DOHH2 (cell line): ENCODE measurements at regions not wholly inside any gene's neighbourhood (a gene's known extent, or its start where the extent isn't known, plus 50 kb on each side); places are given as distances from the start of the nearest gene placed in this dataset.

Experiments
- H3F3A ChIP-seq: fragments of 200-600 bp; sonication (generic), shearing (Covaris generic); 2 replicates; pipeline ENCODE4 v1.6.0; 2016; ENCODE audit warnings: antibody characterized with exemption, mild to moderate bottlenecking; ENCODE audit not compliant: control insufficient read depth, insufficient read depth
- H3K27ac ChIP-seq: fragments of 200-600 bp; sonication (generic); 2 replicates; pipeline ENCODE4 v1.5.1; 2014; ENCODE audit warnings: low read depth, mild to moderate bottlenecking, low read length, moderate library complexity
- H3K27me3 ChIP-seq: fragments of 200-600 bp; sonication (generic); 2 replicates; pipeline ENCODE4 v1.6.1; 2014; ENCODE audit warnings: mild to moderate bottlenecking, low read length, mixed read lengths; ENCODE audit not compliant: control insufficient read depth
- H3K36me3 ChIP-seq: fragments of 200-600 bp; sonication (generic); 2 replicates; pipeline ENCODE4 v1.6.1; 2014; ENCODE audit warnings: mild to moderate bottlenecking, low read length, moderate library complexity, mixed read lengths; ENCODE audit not compliant: control insufficient read depth
- H3K4me1 ChIP-seq: fragments of 200-600 bp; sonication (generic); 2 replicates; pipeline ENCODE4 v1.6.1; 2014; ENCODE audit warnings: mild to moderate bottlenecking, low read length, mixed read lengths; ENCODE audit not compliant: control insufficient read depth
- H3K4me2 ChIP-seq: fragments of 200-600 bp; sonication (generic); 2 replicates; pipeline ENCODE4 v1.6.0; 2014; ENCODE audit warnings: mild to moderate bottlenecking, low read length, moderate library complexity
- H3K4me3 ChIP-seq: fragments of 200-600 bp; sonication (generic); 2 replicates; pipeline ENCODE4 v1.5.1; 2014; ENCODE audit warnings: mild to moderate bottlenecking, low read length, mixed read lengths
- H3K79me2 ChIP-seq: fragments of 200-600 bp; sonication (generic); 2 replicates; pipeline ENCODE4 v1.6.1; 2014; ENCODE audit warnings: mild to moderate bottlenecking, low read length, mixed read lengths; ENCODE audit not compliant: control insufficient read depth
- H3K9me2 ChIP-seq: fragments of 200-600 bp; sonication (generic); replicated peaks from 2 replicates; pipeline ENCODE4 v1.6.1; 2014; ENCODE audit warnings: mild to moderate bottlenecking, low read length, mixed read lengths; ENCODE audit not compliant: control insufficient read depth
- H3K9me3 ChIP-seq: fragments of 200-600 bp; sonication (generic); 2 replicates; pipeline ENCODE4 v1.6.1; 2014; ENCODE audit warnings: antibody characterized with exemption, low read length, mixed read lengths; ENCODE audit not compliant: control insufficient read depth, insufficient read depth
- H4K20me1 ChIP-seq: fragments of 200-600 bp; sonication (generic); 2 replicates; pipeline ENCODE4 v1.6.0; 2014; ENCODE audit warnings: low read depth, mild to moderate bottlenecking, antibody characterized with exemption, low read length, moderate library complexity; ENCODE audit not compliant: control insufficient read depth, insufficient read depth
- EZH2phosphoT487 ChIP-seq: fragments of 200-600 bp; sonication (generic); IDR thresholded peaks from 2 replicates; pipeline ENCODE4 v1.6.1; 2017; ENCODE audit warnings: borderline replicate concordance, mild to moderate bottlenecking, antibody characterized with exemption, low read length, moderate library complexity, mixed read lengths
- TF ChIP-seq, protein P1 (sequence below): fragments of 200-600 bp; sonication (generic); IDR thresholded peaks from one replicate; pipeline ENCODE4 v1.5.1; 2014; ENCODE audit warnings: antibody characterized with exemption, mild to moderate bottlenecking, low read depth, low read length; ENCODE audit not compliant: poor library complexity, severe bottlenecking

DNA sequence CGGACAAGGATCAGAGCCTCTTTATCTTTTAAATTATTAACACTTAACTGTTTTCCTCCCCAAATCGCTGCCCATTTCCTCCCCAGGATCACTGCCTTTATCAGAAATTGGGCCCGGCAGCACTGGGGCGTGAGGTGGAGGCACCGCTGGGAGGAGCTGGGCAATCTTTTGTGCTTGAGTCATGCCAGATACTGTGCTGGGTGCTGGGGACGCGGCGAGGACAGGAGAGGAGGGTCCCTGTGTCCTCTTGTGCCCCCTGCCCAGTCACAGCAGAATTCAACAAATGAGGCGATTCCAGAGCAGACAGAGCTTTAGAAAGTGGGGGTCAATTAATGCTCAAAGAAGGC lies 347.8 kb downstream of the ZNF536 start:
- Histone ChIP-seq H3K9me2 (no peaks in the 10 kb centered on the region), H3F3A (no peaks in the 10 kb centered on the region), H3K27ac (no peak overlapping the region), H4K20me1 (no peaks in the 10 kb centered on the region), H3K4me2 (no peak overlapping the region), H3K79me2 (no peaks in the 10 kb centered on the region), H3K4me1 (no peaks in the 10 kb centered on the region), H3K36me3 (no peaks in the 10 kb centered on the region), H3K9me3 (no peaks in the 10 kb centered on the region), H3K4me3 (no peak overlapping the region), H3K27me3 (no peaks in the 10 kb centered on the region)
- no peak for TF ChIP-seq EZH2phosphoT487
- TF ChIP-seq, protein P1, sequence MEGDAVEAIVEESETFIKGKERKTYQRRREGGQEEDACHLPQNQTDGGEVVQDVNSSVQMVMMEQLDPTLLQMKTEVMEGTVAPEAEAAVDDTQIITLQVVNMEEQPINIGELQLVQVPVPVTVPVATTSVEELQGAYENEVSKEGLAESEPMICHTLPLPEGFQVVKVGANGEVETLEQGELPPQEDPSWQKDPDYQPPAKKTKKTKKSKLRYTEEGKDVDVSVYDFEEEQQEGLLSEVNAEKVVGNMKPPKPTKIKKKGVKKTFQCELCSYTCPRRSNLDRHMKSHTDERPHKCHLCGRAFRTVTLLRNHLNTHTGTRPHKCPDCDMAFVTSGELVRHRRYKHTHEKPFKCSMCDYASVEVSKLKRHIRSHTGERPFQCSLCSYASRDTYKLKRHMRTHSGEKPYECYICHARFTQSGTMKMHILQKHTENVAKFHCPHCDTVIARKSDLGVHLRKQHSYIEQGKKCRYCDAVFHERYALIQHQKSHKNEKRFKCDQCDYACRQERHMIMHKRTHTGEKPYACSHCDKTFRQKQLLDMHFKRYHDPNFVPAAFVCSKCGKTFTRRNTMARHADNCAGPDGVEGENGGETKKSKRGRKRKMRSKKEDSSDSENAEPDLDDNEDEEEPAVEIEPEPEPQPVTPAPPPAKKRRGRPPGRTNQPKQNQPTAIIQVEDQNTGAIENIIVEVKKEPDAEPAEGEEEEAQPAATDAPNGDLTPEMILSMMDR, result no peak

GRCh38 chr19:30719189-30719998 lies 347.2 kb downstream of the ZNF536 start:
- Histone ChIP-seq H3K27ac (no peak overlapping the region), H3K36me3 (no peaks in the 10 kb centered on the region), H3K9me2 (no peaks in the 10 kb centered on the region)

GRCh38 chr19:30718707-30719106 lies 346.5 kb downstream of the ZNF536 start:
- H3K4me3 ChIP-seq, result no peak overlapping the region
- H3K27me3 ChIP-seq, result no peaks in the 10 kb centered on the region
- H3F3A ChIP-seq, result no peaks in the 10 kb centered on the region
- no peaks in the 10 kb centered on the region for H3K4me1 ChIP-seq
- TF ChIP-seq, protein P1, result no peak
- no peak for TF ChIP-seq EZH2phosphoT487
- H3K9me3 ChIP-seq, result no peaks in the 10 kb centered on the region
- H4K20me1 ChIP-seq, result no peaks in the 10 kb centered on the region
- H3K9me2 ChIP-seq, result no peaks in the 10 kb centered on the region
- H3K36me3 ChIP-seq, result no peaks in the 10 kb centered on the region
- H3K4me2 ChIP-seq, result no peak overlapping the region
- H3K79me2 ChIP-seq, result no peaks in the 10 kb centered on the region
- no peak overlapping the region for H3K27ac ChIP-seq

More at GRCh38 chr19:30719189-30719998, 347.2 kb downstream of the ZNF536 start:
- Histone ChIP-seq H3K9me3 (no peaks in the 10 kb centered on the region), H3K4me3 (no peak overlapping the region), H3F3A (no peaks in the 10 kb centered on the region), H3K4me2 (no peak overlapping the region), H4K20me1 (no peaks in the 10 kb centered on the region), H3K79me2 (no peaks in the 10 kb centered on the region), H3K4me1 (no peaks in the 10 kb centered on the region), H3K27me3 (no peaks in the 10 kb centered on the region)
- TF ChIP-seq, protein P1, result no peak
- no peak for TF ChIP-seq EZH2phosphoT487
